NCI-H1417 (cell line): ENCODE measurements at regions not wholly inside any gene's neighbourhood (a gene's known extent, or its start where the extent isn't known, plus 50 kb on each side); places are given as distances from the start of the nearest gene placed in this dataset.
A peak's percentile ranks its signal among the peaks of the same experiment; 100 is the strongest.

ENCODE experiments used
- DNase-seq, 3 experiments: peaks; one replicate each; lab custom pipeline; 2025; lab: John Stamatoyannopoulos, UW

DNA sequence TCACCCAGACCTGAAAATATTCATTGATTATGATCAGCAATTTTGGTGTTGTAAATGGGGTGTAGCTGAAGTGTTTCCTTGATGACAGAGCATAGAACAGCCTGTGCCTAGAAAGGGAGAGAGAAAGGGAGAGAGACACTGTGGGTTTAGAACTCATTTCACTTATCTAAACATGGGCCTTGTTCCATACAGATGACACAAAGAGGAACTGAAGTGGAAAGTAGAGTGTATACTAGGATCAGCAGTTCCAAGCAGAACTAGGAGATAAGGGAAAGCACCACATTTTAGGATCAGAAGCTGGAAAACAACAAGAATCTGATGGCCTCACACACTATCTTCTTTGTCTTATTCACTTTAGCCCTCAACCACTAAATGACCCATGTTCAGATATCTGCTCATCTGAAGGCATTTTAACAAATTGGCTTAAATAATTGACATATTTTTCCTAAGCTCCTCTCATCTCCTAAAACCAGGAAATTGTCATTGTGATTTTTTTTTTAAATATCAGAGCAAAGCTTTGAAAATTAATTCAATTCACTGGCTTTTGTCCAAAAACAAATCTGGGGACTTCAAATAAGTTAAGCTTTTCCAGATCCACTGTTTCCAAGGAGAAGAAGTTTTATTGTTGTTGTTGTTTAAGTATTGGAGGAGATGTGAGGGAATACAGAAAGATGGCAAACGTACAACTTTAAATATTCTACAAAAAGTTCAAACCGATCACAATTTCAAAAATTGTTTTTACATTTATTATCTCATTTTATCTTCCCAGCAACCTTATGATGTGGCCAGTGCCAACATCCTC is 103.8 kb downstream of the LYPLAL1 start:
- peak in 1 of 3 experiments; percentile 29 for DNase-seq

DNA sequence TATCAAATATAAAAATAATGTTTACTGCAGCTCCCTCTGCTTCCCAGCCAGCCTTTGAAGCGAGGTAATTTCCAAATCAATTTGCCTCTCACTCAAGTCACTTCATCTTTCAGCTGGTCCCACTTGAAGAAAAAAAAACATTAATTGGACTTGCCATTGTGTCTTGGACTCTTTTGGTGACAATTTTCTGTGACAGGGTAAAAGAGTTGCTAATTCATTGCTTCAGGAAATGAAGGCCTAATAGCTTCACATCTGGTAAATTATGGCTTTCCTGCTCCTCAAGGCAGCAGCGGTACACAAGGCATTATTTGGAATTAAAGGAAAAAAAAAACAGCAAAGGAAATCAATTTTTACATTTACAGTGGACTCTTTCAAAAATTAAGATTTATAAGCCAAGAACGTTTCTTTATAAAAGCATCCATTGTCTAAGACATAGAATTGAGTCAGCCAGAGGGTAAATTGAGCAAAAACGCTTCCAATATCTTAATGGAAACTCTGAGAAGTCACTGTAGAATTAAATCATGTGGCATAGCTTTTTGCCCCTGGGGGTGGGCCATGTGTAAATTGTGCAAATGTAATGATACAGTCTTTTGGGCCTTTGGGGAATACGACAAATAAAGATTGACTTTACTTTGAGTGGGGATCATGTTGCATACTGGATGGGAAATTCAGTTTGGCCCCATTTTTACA is 102.5 kb downstream of the LYPLAL1 start:
- DNase-seq, result peak in 2 of 3 experiments; percentile 25 to 90

DNA sequence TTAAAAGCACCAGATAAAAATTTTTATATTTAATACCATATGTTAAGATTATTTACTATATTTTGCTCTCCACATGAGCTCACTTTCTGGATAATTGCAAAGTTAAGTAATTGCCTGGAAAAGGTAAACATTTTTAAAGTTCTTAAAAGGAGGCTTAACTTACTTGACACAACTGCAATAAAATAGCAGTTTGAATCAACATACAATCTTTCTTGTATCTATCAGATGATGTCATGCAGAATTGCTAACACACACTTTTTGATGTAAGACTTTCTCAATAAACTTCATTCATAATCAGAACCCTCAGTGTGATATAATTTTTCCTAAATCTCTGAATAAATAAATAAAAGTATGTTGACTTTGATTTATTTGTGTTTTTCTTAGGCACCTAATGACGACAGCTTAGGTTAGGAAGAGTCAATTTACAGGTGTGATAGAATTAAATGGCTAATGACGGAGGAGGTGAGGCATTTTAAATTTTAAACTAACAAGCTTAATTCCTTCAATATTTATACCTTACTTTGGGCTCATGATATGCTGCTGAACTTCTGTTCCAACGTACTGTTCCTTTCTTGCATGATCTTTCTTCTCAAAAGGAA is 99.5 kb downstream of the LYPLAL1 start:
- no peak for DNase-seq

- DNase-seq, result no peak
Measured at GRCh38 chr1:219271818-219272535, 98.3 kb downstream of the LYPLAL1 start.

DNA sequence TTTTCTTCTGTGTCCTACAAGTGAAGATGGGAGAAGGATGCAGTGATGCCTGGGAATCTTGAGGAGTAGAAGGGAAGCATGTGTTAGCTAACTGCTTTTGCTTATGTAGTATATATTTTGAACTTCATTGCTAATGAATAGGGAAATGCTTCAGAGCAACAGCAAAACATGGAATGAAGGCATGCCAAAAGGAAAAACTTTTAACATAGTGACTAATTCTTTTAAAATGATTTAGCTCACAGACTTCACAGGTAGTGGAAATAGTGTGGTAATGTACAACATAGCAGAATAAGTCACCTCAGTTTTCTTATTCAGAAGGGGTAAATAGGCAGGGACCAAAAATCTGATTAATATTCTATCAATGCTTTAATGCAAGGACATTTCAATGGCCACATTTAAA is 95.5 kb downstream of the LYPLAL1 start:
- DNase-seq, result no peak

GRCh38 chr1:219266524-219266923 is 92.8 kb downstream of the LYPLAL1 start:
- no peak for DNase-seq

DNA sequence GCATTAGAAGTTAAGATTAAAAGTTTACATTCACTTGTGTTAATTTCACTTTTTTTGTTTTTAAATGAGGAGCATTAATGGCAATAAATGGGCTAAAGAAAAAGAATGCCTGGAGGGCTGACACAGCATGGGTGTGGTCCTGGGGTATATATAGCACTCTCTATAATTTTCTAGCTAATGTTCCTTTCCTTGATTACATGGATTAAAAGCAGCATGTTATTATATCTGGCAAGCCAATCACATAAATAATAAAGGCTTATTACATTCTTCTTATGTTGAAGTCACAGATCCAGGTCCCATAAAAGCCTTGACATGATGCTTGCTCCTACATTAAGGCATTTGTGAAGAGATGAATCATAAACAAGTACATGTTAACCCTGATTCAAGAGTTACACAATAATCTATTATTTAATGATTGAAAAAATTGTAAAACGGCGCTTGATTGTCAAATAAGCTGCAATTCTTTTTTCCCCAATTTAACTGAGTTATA is 91.4 kb downstream of the LYPLAL1 start:
- DNase-seq, result peak in 2 of 3 experiments; percentile 67 to 92

GRCh38 chr1:219264561-219264960 is 90.9 kb downstream of the LYPLAL1 start:
- peak in 2 of 3 experiments; percentile 67 to 92 for DNase-seq
